HPDE6-E6E7 (cell line): ENCODE measurements at regions not wholly inside any gene's neighbourhood (a gene's known extent, or its start where the extent isn't known, plus 50 kb on each side); places are given as distances from the start of the nearest gene placed in this dataset.

ENCODE experiments used
- DNase-seq: peaks from one replicate; pipeline ENCODE4 v3.0.0; 2011; ENCODE audit warnings: missing footprints; ENCODE audit errors: extremely low spot score

DNA sequence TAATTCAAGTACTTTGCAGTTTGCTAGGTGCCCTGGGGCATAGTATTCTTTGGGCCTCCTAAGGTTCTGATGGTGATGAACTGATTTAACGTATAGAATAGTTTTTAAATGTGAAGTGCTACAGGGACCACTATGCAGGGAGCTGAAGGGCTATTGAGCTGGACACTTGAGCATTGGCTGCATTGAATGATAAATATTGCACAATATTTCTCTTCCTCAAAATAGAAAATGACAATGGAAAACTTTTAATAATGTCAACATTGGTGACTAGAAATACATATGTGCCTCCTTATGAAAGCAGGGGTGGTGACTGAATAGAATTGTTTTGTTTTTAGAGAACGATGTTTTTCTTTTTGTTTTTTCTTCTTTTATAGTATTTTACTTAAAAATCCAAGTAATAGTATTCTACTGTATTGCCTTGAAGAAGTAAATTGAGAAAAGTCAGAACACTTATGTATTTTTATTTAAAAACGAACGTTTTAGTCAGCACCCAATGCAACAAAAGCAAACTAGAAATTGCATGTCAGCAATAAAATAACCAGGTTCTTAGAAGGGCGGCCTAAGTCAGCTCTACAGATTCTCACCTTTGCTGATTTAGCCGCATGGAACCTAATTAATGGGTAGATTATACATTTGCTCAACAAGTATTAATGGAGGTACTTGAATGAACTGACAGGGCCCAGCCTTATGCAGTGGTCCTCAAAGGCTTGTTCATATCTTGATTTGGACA is 244.0 kb upstream of the KLF6 start:
- no peak for DNase-seq

DNA sequence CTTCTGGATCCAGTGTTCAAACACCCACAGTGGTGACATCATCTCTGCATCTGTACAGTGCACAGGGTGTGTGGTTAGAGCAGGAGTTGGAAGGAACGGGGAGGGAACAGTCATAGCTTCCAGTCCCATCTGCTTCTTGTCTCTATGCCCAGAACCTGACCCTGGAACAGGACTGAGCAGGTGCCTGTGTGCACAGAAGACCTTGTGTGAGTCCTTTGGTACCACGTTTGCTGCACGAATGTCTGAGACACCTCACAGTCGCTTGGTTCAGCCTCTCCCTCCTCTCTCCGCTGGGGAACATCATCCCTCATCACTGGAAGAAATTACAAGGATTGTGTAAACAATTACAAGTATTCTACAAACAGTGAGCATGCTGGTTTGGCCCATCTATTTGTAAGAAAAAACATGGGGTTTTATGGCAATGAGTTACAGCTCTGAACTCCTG is 243.0 kb upstream of the KLF6 start:
- DNase-seq: no peak

DNA sequence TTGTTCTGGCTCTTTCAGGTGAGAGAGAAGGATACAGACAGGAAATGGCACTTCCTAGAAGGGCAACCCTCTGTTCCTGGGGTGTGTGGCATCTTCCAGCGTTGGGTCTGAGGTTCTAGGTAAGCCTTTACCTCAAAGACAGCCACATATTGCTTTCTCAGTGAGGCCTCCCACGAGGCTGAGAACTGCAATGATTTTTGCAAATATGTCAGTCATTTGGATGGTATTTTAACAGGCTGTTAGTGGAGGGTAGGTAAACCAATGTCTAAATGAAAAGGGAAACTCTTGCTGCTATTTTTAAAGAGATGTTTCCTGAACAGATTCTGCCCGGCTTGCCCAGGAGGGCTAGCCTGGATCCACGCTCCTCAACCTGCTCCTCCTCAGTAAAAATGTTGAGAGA is 240.3 kb upstream of the KLF6 start:
- no peak for DNase-seq

DNA sequence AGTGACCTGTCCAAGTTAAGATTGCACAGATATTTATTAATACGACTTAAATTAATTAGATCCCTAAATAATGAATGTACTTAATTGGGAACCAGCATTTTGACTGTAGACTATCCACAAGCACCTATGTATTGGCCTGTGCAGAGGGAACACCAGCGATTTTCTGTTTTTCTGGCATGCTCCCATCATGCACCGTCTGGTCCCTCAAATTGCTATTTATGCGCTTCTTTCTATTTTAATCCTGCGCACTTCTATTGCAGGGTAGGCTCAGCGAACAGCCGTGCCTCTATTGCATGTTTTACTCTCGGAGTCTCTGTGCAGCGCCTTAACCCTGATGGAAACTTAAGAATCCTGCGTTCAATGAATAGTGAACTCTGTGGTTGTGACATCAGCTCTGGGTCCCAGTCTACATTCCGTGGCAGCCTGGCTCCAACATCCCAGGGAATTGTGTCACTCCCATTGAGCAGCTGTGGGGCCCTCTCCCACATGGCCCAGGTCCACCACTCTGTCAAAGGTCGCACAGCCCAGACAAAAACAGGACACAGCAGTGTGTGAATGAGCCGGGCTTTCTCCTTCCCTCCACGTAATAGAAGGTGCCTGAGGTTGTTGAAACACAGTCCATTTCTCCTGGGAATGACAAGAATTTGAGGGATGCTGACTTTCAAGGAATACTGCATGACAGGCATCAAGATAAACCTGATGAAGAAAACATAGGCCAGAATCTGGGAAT is 239.7 kb upstream of the KLF6 start:
- DNase-seq: no peak

DNA sequence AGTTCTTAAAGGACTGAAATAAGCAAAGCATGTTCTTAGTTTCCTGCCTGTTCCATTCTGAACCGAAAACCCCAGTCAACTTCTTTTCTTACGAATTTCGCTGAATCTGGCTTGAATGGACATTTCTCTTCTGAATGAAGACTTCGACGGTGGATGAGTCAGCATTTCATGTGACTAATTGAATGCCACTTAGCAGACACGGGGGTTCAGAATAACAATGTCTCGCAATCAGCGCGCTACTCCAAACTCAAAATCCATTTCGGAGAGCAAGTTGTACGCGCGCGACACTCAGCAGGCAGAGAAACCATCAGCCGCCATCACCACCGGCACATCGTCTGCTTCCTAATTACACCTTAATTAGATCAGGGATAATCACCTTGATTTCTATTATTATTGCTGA is 239.0 kb upstream of the KLF6 start:
- no peak for DNase-seq

DNA sequence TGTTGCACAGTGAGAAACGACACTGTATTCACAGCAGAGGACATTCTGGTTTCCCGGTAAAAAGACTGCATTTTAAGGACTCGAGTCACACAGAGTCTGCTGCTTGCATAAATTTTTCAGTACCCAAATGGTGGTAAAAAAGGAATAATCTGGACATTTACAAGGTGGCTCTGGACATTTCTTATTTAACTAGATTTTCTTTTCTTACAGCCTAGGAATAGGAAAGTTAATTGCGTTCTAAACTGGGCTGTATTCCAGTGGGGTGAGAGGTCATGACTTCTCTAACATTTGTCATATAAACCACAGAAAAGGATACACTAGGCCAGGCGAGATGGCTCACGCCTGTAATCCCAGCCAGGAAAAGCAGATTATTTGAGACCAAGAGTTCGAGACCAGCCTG is 237.5 kb upstream of the KLF6 start:
- no peak for DNase-seq

DNA sequence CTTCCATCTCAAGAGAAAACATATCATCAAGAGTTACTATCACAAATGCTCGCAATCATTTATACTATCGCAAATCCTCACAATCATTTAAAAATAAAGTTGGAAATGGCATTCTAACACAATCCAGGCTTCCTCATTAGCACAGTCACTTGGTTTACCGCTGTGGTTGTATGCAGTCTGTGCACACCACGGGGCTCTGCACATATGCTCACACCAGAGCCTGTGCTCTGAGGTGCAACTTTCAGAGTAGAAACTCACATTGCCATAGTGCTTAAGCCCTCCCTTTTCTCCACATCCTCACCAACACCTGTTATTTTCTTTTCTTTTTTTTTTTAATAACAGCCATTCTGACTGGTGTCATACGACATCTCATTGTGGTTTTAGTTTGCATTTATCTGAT is 235.6 kb upstream of the KLF6 start:
- no peak for DNase-seq

DNA sequence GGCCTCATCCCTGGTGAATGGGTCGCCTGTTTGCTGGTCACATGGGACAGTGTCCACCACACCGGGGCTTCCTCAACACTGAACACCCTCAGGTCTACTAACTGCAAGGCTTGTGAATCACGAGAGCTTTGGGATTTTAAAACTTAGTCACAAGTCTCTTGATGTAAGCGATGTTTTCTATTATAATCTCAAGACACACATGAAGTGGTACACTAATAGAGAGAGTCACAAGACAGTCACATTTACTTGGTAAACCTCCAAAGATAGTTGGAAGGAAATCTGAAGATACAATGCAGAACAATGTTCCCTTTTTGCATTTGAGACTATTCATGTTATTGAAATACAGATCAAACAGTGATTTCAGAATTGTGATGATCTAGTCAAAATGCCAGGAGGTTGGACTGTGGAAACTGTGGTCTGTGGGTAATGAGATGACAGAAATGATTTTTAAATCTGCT is 233.1 kb upstream of the KLF6 start:
- DNase-seq: no peak

DNA sequence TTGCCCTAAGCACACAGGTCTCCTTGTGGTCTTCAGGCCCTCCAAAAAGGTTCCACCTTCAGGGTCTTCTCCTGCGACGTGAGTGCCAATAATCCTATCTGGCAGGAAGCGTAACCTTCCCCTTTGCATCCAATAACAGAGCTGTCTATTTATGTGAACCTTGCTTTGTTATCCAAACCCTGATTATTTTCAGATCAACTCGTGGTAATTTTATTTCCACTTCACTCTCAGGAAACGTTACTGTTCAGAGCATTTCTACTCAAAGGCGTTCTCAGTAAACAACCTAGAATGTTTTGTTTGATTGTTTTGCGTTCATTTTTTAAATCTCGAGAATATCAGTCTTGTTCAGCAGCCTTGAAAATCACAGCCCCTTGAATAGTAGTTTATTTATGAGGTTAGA is 232.3 kb upstream of the KLF6 start:
- no peak for DNase-seq

DNA sequence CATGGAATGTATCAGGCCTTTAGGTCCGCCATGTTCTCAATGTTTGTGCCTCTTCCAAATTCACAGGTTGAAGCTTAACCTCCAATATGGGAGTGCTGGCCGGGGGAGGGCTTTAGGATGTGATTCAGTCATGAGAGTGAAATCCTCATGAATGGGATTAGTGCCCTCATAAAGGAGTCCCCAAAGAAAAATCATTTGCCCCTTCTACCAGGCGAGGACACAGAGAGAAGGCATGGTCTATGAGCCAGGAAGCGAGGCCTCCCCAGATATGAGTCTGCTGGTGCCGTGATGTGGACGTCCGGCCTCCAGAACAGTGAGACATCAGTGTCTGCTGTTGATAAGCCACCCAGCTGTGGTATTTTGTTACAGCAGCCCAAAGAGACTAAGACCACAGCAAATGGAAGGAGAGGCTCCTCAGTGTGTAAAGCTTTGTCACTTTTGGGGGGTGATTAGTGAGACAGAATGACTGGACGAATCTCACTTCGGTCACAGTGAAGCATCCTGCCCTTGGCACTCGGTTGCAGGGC is 231.3 kb upstream of the KLF6 start:
- no peak for DNase-seq

DNA sequence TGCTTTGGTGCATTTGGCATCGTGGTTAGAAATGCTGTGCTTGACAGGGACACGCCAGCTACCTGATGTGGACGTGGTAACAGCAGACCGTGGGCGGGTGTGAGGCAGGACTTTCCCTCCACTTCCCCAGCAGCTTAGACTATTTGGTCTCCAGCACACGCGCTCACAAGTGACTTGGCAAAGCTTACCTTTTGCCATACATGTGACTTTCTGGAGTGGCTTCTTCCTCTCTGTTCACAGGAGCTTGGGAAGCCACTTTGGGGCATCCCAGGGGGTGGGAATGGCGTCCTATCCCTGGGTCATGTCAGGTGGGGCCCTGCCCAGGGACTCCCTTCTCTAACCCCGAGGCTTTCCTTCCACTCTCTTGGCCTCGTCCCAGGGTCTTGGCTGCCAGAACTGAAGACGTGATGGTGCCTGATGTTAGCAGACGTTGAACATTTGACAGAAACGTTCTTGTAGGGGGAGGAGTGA is 228.7 kb upstream of the KLF6 start:
- no peak for DNase-seq

DNA sequence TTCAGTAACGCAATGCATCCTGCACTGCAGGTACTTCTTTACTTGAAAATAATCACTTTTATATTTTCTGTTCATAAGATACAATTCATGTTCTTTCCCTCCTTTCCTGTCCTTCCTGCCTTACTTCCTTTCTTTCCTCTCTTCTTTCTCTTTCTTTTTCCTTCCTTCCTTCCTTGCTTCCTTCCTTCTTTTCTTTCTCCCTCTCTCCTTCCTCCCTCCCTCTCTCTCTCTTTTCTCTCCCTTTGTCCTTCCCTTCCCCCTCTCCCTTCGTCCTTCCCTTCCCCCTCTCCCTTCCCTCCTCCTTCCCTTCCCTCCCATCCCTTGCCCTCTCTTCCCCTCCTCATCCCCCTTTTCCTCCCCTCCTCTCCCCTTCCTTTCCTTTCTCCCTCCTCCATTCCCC is 227.8 kb upstream of the KLF6 start:
- no peak for DNase-seq

DNA sequence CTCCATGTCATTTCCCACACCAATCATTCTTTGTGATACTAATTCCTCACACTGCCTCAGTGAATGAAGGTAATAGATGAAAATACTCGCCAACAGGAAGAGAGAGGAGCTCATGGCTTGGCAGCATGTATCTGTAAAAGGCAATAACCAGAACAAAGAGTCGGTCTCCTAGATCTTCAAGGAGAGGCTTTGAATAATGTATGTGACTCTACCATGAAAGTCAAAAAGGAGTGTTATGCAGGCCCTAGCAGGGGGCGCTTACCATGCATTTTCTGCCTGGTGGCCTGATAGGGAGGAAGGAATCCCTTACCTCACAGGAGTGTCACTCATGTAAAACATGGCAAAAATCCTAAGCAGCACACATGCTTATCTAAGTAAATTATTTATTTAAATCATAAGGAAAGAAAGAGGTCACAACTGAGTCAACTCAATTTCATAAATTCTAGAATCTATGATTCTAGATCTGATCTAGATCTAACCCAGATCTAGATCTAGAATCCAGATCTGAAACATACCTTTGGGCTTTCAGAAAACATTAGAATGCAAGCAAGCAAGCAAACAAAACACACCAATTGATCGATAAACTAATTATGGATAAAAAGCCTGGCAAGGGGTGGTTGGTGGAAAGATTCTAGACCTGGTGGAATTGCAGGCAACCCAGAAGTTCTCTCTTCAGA is 226.3 kb upstream of the KLF6 start:
- DNase-seq: no peak

DNA sequence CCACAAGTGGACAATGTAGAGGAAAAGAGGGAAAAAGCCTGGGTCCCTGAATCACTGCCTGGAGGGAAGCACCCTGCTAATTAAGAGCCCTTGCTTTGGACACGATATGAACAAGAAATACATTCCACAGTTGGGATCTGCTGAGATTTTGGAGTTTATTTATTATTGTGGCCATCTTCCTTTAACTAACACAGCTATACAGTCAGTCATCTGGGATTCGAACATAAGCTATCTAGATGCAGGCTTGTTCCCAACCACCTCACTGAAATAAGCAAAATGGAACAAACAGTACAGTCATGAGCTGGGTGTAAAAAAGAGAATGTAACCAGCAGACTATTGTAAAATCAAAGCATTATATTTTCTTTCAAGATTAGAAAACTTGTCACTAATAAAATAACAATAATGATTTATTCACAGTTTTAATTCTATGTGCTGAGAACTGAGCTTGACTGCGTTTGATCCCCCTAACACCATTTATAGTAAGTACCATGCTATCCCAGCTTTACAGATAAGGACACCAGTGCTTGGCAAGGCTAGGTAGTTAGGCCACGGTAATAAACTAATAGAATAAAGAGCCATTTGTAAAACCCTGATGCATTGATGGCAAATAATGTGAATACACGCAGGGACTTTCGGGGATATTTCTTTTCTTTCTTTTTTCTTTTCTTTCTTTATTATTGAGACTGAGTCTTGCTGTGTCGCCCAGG is 223.8 kb upstream of the KLF6 start:
- no peak for DNase-seq

DNA sequence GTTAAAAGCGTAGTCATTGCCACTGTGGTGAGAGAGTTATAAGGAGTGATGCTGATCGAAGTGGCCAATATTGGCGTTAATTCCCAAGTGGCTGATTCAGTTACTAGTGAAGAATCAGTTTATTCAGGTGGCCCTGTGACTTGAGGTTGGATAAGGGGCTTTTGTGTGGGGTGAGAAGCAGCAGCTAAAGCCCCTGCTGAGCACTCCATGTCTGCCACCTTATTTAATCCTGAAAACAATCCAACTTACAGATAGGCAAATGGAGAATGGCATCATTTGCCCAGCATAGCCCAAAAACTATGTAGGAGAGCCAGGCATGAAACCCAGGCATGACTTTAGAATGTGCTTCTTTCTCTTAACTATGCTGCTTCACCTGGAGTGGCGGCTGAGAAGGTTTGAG is 222.8 kb upstream of the KLF6 start:
- no peak for DNase-seq

DNA sequence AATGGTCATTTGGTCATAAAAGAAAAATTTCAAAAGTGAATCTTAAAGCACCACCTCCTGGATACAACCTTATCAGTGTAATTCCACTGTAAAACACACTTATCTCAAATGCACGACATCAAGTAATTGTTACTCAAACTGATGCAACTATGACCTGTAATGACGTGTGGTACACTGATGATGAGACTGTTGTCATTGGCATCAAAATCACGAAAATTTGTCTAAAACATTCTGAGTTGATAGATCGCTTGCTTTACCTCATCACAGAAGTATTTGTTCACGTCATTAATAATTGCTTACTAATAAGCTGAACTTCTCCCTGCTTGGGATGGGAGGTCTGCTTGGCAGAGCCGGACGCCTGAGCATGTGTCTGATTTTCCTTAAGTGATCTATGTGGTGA is 221.8 kb upstream of the KLF6 start:
- no peak for DNase-seq

DNA sequence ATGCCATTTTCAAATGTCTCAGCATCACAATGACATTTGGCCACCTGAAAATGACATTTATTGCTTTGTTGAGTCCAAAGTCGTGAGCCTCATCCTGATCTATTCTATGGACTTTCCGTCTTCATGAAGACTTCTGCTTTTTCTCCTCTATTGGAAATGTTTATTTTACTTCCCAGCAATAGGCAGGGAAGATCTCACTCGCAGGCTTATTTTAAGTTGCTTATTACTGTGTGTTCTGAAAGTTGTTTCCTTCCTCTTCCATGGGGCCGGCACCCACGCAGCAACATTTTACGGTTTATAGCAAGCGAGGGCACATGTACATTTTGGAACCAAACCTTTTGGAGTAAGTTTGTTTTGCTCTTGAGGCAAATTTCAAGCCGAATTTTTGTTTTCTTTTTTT is 221.0 kb upstream of the KLF6 start:
- no peak for DNase-seq

DNA sequence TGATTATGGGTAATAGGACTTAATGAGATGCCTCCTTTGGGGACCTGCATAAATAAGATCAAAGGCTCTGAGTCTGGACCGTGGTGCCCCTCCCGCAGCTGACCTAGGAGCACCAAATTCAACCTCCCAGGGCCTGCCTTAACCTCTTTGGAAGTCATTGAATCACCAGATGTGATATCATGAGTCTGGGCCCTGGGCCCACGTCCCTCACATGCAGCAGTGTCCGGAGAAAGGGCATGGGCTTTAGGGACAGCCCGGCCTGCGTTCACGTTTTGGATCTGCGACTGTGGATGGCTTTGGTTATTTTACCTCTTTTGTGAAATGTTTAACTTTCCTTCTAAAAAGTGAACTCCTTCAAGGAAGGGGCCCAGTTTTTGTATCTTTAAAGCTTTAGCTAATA is 220.0 kb upstream of the KLF6 start:
- no peak for DNase-seq

DNA sequence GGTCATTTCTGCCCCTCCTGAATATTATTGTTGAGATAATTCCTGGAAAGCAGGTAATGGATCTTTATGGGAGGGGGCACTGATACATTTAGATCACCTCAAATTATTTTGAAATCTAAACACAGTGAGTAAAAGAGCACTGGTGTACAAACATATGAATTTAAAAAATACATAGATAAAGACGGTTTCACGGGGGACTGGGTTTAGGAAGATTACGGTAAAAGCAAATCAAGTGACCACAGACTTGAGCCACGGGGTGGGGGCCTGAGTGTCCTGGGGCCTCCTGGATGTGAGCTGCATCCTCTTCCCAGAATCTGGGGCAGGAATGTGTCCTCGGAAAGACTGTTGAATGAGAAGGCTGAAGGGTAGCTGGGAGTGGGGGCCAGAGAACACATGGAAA is 219.1 kb upstream of the KLF6 start:
- no peak for DNase-seq

DNA sequence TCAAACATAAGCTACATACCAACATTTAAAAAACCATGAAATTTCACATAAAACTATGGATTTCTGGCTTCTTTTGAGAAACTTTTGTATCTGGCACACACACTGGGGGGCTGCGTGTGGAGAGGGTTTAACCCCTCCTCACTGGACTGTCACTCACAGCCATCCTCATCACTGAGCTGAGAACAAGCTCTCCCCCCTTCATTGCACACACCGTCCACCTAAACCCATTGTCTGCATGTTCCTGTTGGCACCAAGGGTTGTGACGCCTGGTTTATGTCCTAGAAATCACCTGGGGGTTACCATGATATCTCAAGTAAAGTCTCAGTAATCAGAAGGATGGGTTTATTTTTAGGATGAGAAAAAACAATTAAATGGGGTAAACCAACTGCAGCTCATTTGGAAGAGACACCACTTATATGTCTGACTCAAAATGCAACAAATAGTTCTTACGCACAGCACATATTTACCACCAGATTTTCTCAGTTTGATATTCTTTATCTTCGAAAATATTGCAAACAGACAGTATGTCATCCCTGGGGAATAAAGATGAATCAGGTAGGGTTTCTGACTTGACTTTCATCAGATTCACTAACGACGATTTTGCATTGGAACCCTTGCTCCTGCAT is 218.5 kb upstream of the KLF6 start:
- DNase-seq: no peak

DNA sequence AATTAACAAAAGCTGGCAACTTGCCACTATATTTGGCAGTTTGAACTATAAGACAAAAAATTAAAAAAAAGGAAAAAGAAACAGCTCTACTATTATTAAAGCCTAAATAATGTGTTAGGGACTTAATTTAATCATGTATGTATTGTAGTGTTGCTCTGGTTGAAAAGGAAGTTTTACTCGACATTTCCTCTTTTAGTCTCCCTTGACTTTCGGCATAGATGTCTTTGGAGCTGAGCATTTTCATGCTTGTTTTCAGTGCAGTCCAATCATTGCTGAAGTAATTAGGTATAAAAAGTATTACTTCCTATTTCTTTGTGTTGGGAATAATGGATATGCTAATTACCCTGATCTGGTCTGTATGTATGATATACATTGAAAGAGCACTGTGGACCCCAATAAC is 216.8 kb upstream of the KLF6 start:
- DNase-seq: no peak
